HepG2 (cell line): ENCODE measurements at regions not wholly inside any gene's neighbourhood (a gene's known extent, or its start where the extent isn't known, plus 50 kb on each side); places are given as distances from the start of the nearest gene placed in this dataset.

Experiments used
- ATAC-seq: fragments of 200-7000 bp; cut with Tn5 transposase; 3 replicates; pipeline ENCODE4 v1.9.1; 2020; ENCODE audit warnings: mild to moderate bottlenecking, moderate library complexity
- BruUV-seq: library from RNA; stranded (reverse); fragments of 400-500 nt; replicated peaks from 2 replicates; lab custom pipeline; 2021; lab: Mats Ljungman, UMichigan
- CTCF ChIA-PET: fragments of 300-600 bp; formaldehyde crosslinking; extraction: SDS; loops from one replicate; lab custom pipeline; 2021; ENCODE audit warnings: low total read pairs, inconsistent platforms, low intra/inter-chr PET ratio; lab: Yijun Ruan, JAX
- POLR2A ChIA-PET: fragments of 350-600 bp; sonication (Branson Sonifier 250); formaldehyde crosslinking; loops from one replicate; lab custom pipeline; 2020; ENCODE audit warnings: antibody characterized with exemption, inconsistent platforms; lab: Yijun Ruan, JAX
- DNase-seq: peaks from one replicate; pipeline ENCODE4 v3.0.0-alpha.2; 2015; ENCODE audit warnings: low spot score
- FAIRE-seq: peaks from 3 replicates; lab custom pipeline; 2011; peaks lifted over from hg19 to GRCh38; lab: Jason Lieb, UNC
- H2AFZ ChIP-seq: one replicate; pipeline ENCODE4 v1.6.1; 2011; ENCODE audit warnings: low read length, inconsistent platforms
- H3K27ac ChIP-seq: fragments of 300-600 bp; 3 replicates; pipeline ENCODE4 v1.8.0; 2011; ENCODE audit warnings: mixed run types, mild to moderate bottlenecking, mixed read lengths, low read length, inconsistent platforms; ENCODE audit not compliant: insufficient read depth; ENCODE audit errors: extremely low read length
- H3K27me3 ChIP-seq, 2 experiments: fragments of 200-600 bp in 1 of 2; 2 replicates in 1 of 2; 3 replicates in 1 of 2; pipeline versions ENCODE4 v1.6.0 to v1.8.0; 2011; ENCODE audit warnings: low read length in 2 of 2, mild to moderate bottlenecking in 2 of 2, moderate library complexity in 2 of 2, inconsistent platforms in 1 of 2; ENCODE audit not compliant: insufficient read depth in 2 of 2, control insufficient read depth in 1 of 2
- H3K36me3 ChIP-seq, 2 experiments: fragments of 200-600 bp in 1 of 2; replicated peaks in 1 of 2; 2 replicates in 1 of 2; 3 replicates in 1 of 2; pipeline versions ENCODE4 v1.5.1 to v1.8.0; 2011; ENCODE audit warnings: low read length in 2 of 2, inconsistent platforms in 1 of 2; ENCODE audit not compliant: insufficient read depth in 2 of 2, control insufficient read depth in 1 of 2
- H3K4me1 ChIP-seq: 2 replicates; pipeline ENCODE4 v1.5.1; 2012; ENCODE audit warnings: low read length, inconsistent platforms; ENCODE audit not compliant: insufficient read depth
- H3K4me2 ChIP-seq: 2 replicates; pipeline ENCODE4 v1.6.0; 2011; ENCODE audit warnings: low read depth, low read length, inconsistent platforms
- H3K4me3 ChIP-seq, 3 experiments: fragments of 200-600 bp in 1 of 3; sonication (generic), shearing (Covaris generic) in 1 of 3; replicated peaks in 1 of 3; 2 replicates each; pipeline ENCODE4 v1.5.1; 2011 to 2016; ENCODE audit warnings: low read length in 3 of 3, inconsistent platforms in 2 of 3, low read depth in 2 of 3, mild to moderate bottlenecking in 2 of 3, control low read depth in 1 of 3, mixed read lengths in 1 of 3; ENCODE audit not compliant: insufficient read depth in 1 of 3
- H3K79me2 ChIP-seq: one replicate; pipeline ENCODE4 v1.6.1; 2011; ENCODE audit warnings: low read length, inconsistent platforms; ENCODE audit not compliant: insufficient read depth
- H3K9ac ChIP-seq: 2 replicates; pipeline ENCODE4 v1.6.0; 2011; ENCODE audit warnings: mild to moderate bottlenecking, low read depth, low read length, inconsistent platforms; ENCODE audit not compliant: insufficient read depth
- H3K9me3 ChIP-seq: 2 replicates; pipeline ENCODE4 v1.5.1; 2012; ENCODE audit warnings: mild to moderate bottlenecking, low read length
- H4K20me1 ChIP-seq: 2 replicates; pipeline ENCODE4 v1.6.0; 2011; ENCODE audit warnings: inconsistent platforms, mild to moderate bottlenecking, low read length, moderate library complexity; ENCODE audit not compliant: insufficient read depth
- ADNP ChIP-seq: sonication (generic); formaldehyde crosslinking; IDR thresholded peaks from 2 replicates; pipeline ENCODE4 v1.4.0; 2020; ENCODE audit warnings: missing genetic modification reagents
- CEBPG ChIP-seq: IDR thresholded peaks from 2 replicates; pipeline ENCODE4 v1.6.1; 2016
- CREB1 ChIP-seq, 2 experiments: fragments of 450-650 bp in 1 of 2; IDR thresholded peaks; 2 replicates each; pipeline ENCODE4 v1.6.1; 2016 to 2017; ENCODE audit warnings: control low read depth in 1 of 2, mild to moderate bottlenecking in 1 of 2, missing compliant biosample characterization in 1 of 2, missing genetic modification characterization in 1 of 2
- E2F5 ChIP-seq: sonication (generic); formaldehyde crosslinking; conservative IDR thresholded peaks from 2 replicates; pipeline ENCODE4 v1.4.0; 2020; ENCODE audit warnings: missing genetic modification reagents
- EHMT2 ChIP-seq: fragments of 200-600 bp; sonication (generic); IDR thresholded peaks from 2 replicates; pipeline ENCODE4 v1.7.0; 2017; ENCODE audit warnings: antibody characterized with exemption, low read depth, low read length, borderline replicate concordance
- MAZ ChIP-seq, 2 experiments: sonication (generic) in 1 of 2; formaldehyde crosslinking in 1 of 2; IDR thresholded peaks; 2 replicates each; pipeline versions ENCODE4 v1.5.0 to v1.6.1; 2012 to 2020; ENCODE audit warnings: low read depth in 2 of 2, mild to moderate bottlenecking in 2 of 2, borderline replicate concordance in 1 of 2, improper control_type of control experiment in 1 of 2, low read length in 1 of 2, missing genetic modification reagents in 1 of 2, moderate library complexity in 1 of 2
- MED1 ChIP-seq: sonication (generic); formaldehyde crosslinking; IDR thresholded peaks from 2 replicates; pipeline ENCODE4 v1.4.0; 2020; ENCODE audit warnings: missing genetic modification reagents
- PITX1 ChIP-seq: sonication (generic); formaldehyde crosslinking; IDR thresholded peaks from 2 replicates; pipeline ENCODE4 v1.5.1; 2020; ENCODE audit warnings: mild to moderate bottlenecking, missing genetic modification reagents
- RERE ChIP-seq: IDR thresholded peaks from 2 replicates; pipeline ENCODE4 v1.6.1; 2016; ENCODE audit warnings: low read depth, missing genetic modification reagents, missing compliant biosample characterization
- TEAD3 ChIP-seq: optimal IDR thresholded peaks from 2 replicates; pipeline ENCODE3; 2016; ENCODE audit warnings: borderline replicate concordance
- ZNF17 ChIP-seq: sonication (generic); formaldehyde crosslinking; IDR thresholded peaks from 2 replicates; pipeline ENCODE4 v1.5.0; 2020; ENCODE audit warnings: mild to moderate bottlenecking, missing genetic modification reagents
- ZNF230 ChIP-seq: sonication (generic); formaldehyde crosslinking; IDR thresholded peaks from 2 replicates; pipeline ENCODE4 v1.4.0; 2020; ENCODE audit warnings: mild to moderate bottlenecking, missing genetic modification reagents
- ZNF329 ChIP-seq: sonication (generic); formaldehyde crosslinking; IDR thresholded peaks from 2 replicates; pipeline ENCODE4 v1.9.0; 2021; ENCODE audit warnings: low read depth, mild to moderate bottlenecking, missing genetic modification reagents
- whole genome bisulfite sequencing: methylation state at CpG from one replicate; pipeline ENCODE4 v1.1.6; 2017; ENCODE audit warnings: low lambda C conversion rate; 5-methylcytosine and 5-hydroxymethylcytosine counted together
- in situ Hi-C: cut with HindIII; loops from 2 replicates; pipeline ENCODE4 v1.10.0; 2017; ENCODE audit warnings: low pct_unique_long_range_greater_than_20kb; ENCODE audit not compliant: extremely low pct_ligation_motif_present
- intact Hi-C: fragments of 100-400 bp; cut with micrococcal nuclease; formaldehyde crosslinking; loops from one replicate; pipeline ENCODE4 v1.10.0; 2022; ENCODE audit not compliant: unreplicated experiment
- TF ChIP-seq, protein P1 (sequence below): sonication (generic); formaldehyde crosslinking; IDR thresholded peaks from 2 replicates; pipeline ENCODE4 v1.4.0; 2020; ENCODE audit warnings: mild to moderate bottlenecking, low read depth, missing genetic modification reagents
- TF ChIP-seq, protein P2 (sequence below): sonication (generic); formaldehyde crosslinking; IDR thresholded peaks from 2 replicates; pipeline ENCODE4 v1.4.0; 2020; ENCODE audit warnings: missing genetic modification reagents; ENCODE audit errors: not compliant biosample characterization

GRCh38 chr5:116672203-116672602 is 97.6 kb upstream of the SEMA6A start (continued):
- no peak for TF ChIP-seq MAZ (IDR thresholded peaks at IDR 0.05; ENCODE audit: borderline replicate concordance, low read depth, low read length)
- no peak for TF ChIP-seq MAZ (CRISPR knock-in tag; IDR thresholded peaks at IDR 0.05; ENCODE audit: low read depth)
- no peak for TF ChIP-seq CREB1 (IDR thresholded peaks at IDR 0.05)
- no peak for TF ChIP-seq CREB1 (CRISPR knock-in tag; IDR thresholded peaks at IDR 0.05)
- TF ChIP-seq MED1: no peak
- TF ChIP-seq ZNF230: no peak
- no peak for TF ChIP-seq ZNF329

GRCh38 chr5:116671211-116671736 is 96.7 kb upstream of the SEMA6A start:
- no peaks in the 10 kb centered on the region for H4K20me1 ChIP-seq
- ChIA-PET POLR2A (no interaction called here), CTCF (no interaction called here)
- H3K4me2 ChIP-seq: peak overlapping the region; percentile 42
- no peak overlapping the region for H3K27ac ChIP-seq
- ATAC-seq: peak; percentile 83
- 0 out of 5 replicates have a peak, but pooled peaks cover 0 to 3% of the 10 kb centered on the region in 2 experiments for H3K27me3 ChIP-seq
- no peak overlapping the region for H3K4me3 ChIP-seq
- no peaks in the 10 kb centered on the region for H3K36me3 ChIP-seq
- H3K9me3 ChIP-seq: no peaks in the 10 kb centered on the region
- peak; percentile 15 for FAIRE-seq
- in situ Hi-C loops: no loop called here
- intact Hi-C loops: no loop called here
- WGBS: 31% methylated on average over 1 of the region's 1 CpG
- DNase-seq: peak; percentile 56
- no peak overlapping the region for H2AFZ ChIP-seq
- BruUV-seq: no TSS peak
- no peaks in the 10 kb centered on the region for H3K79me2 ChIP-seq
- peaks cover 33% of the 10 kb centered on the region for H3K4me1 ChIP-seq
- no peak overlapping the region for H3K9ac ChIP-seq
- TF ChIP-seq PITX1: no peak
- peak; percentile 52 for TF ChIP-seq TEAD3 (CRISPR knock-in tag)
- TF ChIP-seq, protein P1, sequence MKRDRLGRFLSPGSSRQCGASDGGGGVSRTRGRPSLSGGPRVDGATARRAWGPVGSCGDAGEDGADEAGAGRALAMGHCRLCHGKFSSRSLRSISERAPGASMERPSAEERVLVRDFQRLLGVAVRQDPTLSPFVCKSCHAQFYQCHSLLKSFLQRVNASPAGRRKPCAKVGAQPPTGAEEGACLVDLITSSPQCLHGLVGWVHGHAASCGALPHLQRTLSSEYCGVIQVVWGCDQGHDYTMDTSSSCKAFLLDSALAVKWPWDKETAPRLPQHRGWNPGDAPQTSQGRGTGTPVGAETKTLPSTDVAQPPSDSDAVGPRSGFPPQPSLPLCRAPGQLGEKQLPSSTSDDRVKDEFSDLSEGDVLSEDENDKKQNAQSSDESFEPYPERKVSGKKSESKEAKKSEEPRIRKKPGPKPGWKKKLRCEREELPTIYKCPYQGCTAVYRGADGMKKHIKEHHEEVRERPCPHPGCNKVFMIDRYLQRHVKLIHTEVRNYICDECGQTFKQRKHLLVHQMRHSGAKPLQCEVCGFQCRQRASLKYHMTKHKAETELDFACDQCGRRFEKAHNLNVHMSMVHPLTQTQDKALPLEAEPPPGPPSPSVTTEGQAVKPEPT: no peak
- TF ChIP-seq RERE (CRISPR knock-in tag): no peak
- peak; percentile 91 for TF ChIP-seq EHMT2
- TF ChIP-seq, protein P2, sequence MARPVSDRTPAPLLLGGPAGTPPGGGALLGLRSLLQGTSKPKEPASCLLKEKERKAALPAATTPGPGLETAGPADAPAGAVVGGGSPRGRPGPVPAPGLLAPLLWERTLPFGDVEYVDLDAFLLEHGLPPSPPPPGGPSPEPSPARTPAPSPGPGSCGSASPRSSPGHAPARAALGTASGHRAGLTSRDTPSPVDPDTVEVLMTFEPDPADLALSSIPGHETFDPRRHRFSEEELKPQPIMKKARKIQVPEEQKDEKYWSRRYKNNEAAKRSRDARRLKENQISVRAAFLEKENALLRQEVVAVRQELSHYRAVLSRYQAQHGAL (CRISPR knock-in tag): no peak
- TF ChIP-seq ADNP (CRISPR knock-in tag): no peak
- no peak for TF ChIP-seq ZNF17 (CRISPR knock-in tag)
- TF ChIP-seq E2F5 (CRISPR knock-in tag): no peak
- peak; percentile 42; the same call in 1 of the 2 replicates for TF ChIP-seq CEBPG
